PC-3 (cell line): ENCODE measurements at regions not wholly inside any gene's neighbourhood (a gene's known extent, or its start where the extent isn't known, plus 50 kb on each side); places are given as distances from the start of the nearest gene placed in this dataset.
"Not testable (repeated sequence)": the region's sequence is repeated elsewhere in the genome, so short reads cannot be mapped to it uniquely, and the experiment has no call there.

Source experiments
- ATAC-seq: fragments of 200-7000 bp; cut with Tn5 transposase; 2 replicates; pipeline ENCODE4 v1.9.1; 2020; ENCODE audit warnings: mild to moderate bottlenecking, moderate library complexity
- BruUV-seq: library from RNA; stranded (reverse); fragments of 400-500 nt; replicated peaks from 2 replicates; lab custom pipeline; 2021; lab: Mats Ljungman, UMichigan
- CTCF ChIA-PET: fragments of 300-600 bp; sonication (Branson Sonifier 250); formaldehyde crosslinking; loops from one replicate; lab custom pipeline; 2022; ENCODE audit warnings: antibody characterized with exemption; lab: Charles Lee
- POLR2A ChIA-PET: fragments of 300-600 bp; sonication (Branson Sonifier 250); formaldehyde crosslinking; loops from one replicate; lab custom pipeline; 2022; ENCODE audit warnings: antibody characterized with exemption; ENCODE audit not compliant: unreplicated experiment; lab: Charles Lee
- DNase-seq: peaks from one replicate; pipeline ENCODE4 v3.0.0-alpha.2; 2015
- H2AFZ ChIP-seq: fragments of 300-600 bp; sonication (generic); 2 replicates; pipeline ENCODE4 v1.6.0; 2016; ENCODE audit warnings: antibody characterized with exemption, low read length
- H3F3A ChIP-seq: fragments of 300-600 bp; sonication (generic); one replicate; pipeline ENCODE4 v1.6.0; 2017; ENCODE audit warnings: antibody characterized with exemption, low read length, control low read depth, mild to moderate bottlenecking; ENCODE audit not compliant: unreplicated experiment
- H3K27ac ChIP-seq: fragments of 300-600 bp; sonication (generic); 2 replicates; pipeline ENCODE4 v1.5.1; 2016; ENCODE audit warnings: mild to moderate bottlenecking, low read length
- H3K27me3 ChIP-seq: fragments of 300-600 bp; sonication (generic); 2 replicates; pipeline ENCODE4 v1.6.1; 2016; ENCODE audit warnings: low read length, mixed read lengths
- H3K36me3 ChIP-seq: fragments of 300-600 bp; sonication (generic); 2 replicates; pipeline ENCODE4 v1.6.1; 2016; ENCODE audit warnings: low read depth, mixed run types, low read length, mixed read lengths
- H3K4me1 ChIP-seq: fragments of 300-600 bp; sonication (generic); 2 replicates; pipeline ENCODE4 v1.5.1; 2016; ENCODE audit warnings: low read length; ENCODE audit not compliant: insufficient read depth
- H3K4me2 ChIP-seq: fragments of 300-600 bp; sonication (generic); 2 replicates; pipeline ENCODE4 v1.6.0; 2016; ENCODE audit warnings: low read length
- H3K4me3 ChIP-seq: fragments of 300-600 bp; sonication (generic); 2 replicates; pipeline ENCODE4 v1.5.1; 2016; ENCODE audit warnings: mild to moderate bottlenecking, low read length, mixed read lengths
- H3K79me2 ChIP-seq: fragments of 300-600 bp; sonication (generic); 2 replicates; pipeline ENCODE4 v1.6.1; 2017; ENCODE audit warnings: low read length, mixed read lengths
- H3K9ac ChIP-seq: fragments of 300-600 bp; sonication (generic); 2 replicates; pipeline ENCODE4 v1.6.0; 2016; ENCODE audit warnings: mild to moderate bottlenecking, low read length
- H3K9me2 ChIP-seq: fragments of 300-600 bp; sonication (generic); replicated peaks from 2 replicates; pipeline ENCODE4 v1.6.1; 2016; ENCODE audit warnings: mixed run types, low read length, mixed read lengths
- H3K9me3 ChIP-seq: fragments of 300-600 bp; sonication (generic); 2 replicates; pipeline ENCODE4 v1.6.1; 2016; ENCODE audit warnings: low read length, mixed read lengths
- H4K20me1 ChIP-seq: fragments of 300-600 bp; sonication (generic); 2 replicates; pipeline ENCODE4 v1.6.1; 2016; ENCODE audit warnings: low read length, mixed read lengths
- EZH2 ChIP-seq: fragments of 300-600 bp; sonication (generic); IDR thresholded peaks from one replicate; pipeline ENCODE4 v1.6.1; 2017; ENCODE audit warnings: antibody characterized with exemption, mild to moderate bottlenecking, low read length; ENCODE audit not compliant: unreplicated experiment
- EZH2phosphoT487 ChIP-seq: fragments of 300-600 bp; sonication (generic); IDR thresholded peaks from 2 replicates; pipeline ENCODE4 v1.6.1; 2018; ENCODE audit warnings: mild to moderate bottlenecking, antibody characterized with exemption, low read length, borderline replicate concordance
- intact Hi-C: fragments of 100-400 bp; cut with micrococcal nuclease; formaldehyde crosslinking; loops from 2 replicates; pipeline ENCODE4 v1.9.0; 2023
- TF ChIP-seq, protein P1 (sequence below): fragments of 300-600 bp; sonication (generic); conservative IDR thresholded peaks from 2 replicates; pipeline ENCODE4 v1.5.1; 2017; ENCODE audit warnings: antibody characterized with exemption, low read depth, mild to moderate bottlenecking, low read length

DNA sequence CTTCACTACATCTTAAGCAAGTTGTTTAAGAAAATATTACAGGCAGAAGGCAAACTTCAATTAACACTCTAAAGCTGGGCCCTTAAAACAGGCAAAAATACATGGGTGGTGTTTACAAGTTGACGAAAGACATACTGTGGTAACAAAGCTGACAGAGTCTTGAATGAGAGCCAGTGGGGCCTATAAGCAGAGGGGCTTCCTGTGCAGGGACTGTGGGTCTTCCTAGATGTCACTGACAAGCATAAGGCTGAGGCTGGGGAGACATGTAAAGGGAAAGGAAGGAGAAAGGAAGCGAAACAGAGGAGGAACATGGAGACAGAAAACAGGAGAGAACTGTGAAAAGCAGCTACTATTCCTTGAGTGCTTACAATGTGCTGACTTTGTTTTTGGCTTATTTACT is 308.0 kb upstream of the RPS23 start:
- Histone ChIP-seq H3K9me3 (peaks cover 7% of the 10 kb centered on the region; the same call in 1 of the 2 replicates), H3K4me1 (no peaks in the 10 kb centered on the region), H3K36me3 (no peaks in the 10 kb centered on the region), H3K4me3 (no peak overlapping the region), H4K20me1 (no peaks in the 10 kb centered on the region), H2AFZ (no peak overlapping the region), H3K9me2 (no peaks in the 10 kb centered on the region), H3F3A (no peaks in the 10 kb centered on the region), H3K79me2 (no peaks in the 10 kb centered on the region), H3K27me3 (no peaks in the 10 kb centered on the region), H3K4me2 (no peak overlapping the region), H3K9ac (no peak overlapping the region), H3K27ac (no peak overlapping the region)
- BruUV-seq = no TSS peak
- no peak for ATAC-seq
- TF ChIP-seq EZH2 (no peak), EZH2phosphoT487 (no peak)
- TF ChIP-seq, protein P1, sequence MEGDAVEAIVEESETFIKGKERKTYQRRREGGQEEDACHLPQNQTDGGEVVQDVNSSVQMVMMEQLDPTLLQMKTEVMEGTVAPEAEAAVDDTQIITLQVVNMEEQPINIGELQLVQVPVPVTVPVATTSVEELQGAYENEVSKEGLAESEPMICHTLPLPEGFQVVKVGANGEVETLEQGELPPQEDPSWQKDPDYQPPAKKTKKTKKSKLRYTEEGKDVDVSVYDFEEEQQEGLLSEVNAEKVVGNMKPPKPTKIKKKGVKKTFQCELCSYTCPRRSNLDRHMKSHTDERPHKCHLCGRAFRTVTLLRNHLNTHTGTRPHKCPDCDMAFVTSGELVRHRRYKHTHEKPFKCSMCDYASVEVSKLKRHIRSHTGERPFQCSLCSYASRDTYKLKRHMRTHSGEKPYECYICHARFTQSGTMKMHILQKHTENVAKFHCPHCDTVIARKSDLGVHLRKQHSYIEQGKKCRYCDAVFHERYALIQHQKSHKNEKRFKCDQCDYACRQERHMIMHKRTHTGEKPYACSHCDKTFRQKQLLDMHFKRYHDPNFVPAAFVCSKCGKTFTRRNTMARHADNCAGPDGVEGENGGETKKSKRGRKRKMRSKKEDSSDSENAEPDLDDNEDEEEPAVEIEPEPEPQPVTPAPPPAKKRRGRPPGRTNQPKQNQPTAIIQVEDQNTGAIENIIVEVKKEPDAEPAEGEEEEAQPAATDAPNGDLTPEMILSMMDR = no peak
- POLR2A ChIA-PET = no interaction called here
- intact Hi-C loops = no loop called here
- CTCF ChIA-PET = no interaction called here
- DNase-seq = no peak

DNA sequence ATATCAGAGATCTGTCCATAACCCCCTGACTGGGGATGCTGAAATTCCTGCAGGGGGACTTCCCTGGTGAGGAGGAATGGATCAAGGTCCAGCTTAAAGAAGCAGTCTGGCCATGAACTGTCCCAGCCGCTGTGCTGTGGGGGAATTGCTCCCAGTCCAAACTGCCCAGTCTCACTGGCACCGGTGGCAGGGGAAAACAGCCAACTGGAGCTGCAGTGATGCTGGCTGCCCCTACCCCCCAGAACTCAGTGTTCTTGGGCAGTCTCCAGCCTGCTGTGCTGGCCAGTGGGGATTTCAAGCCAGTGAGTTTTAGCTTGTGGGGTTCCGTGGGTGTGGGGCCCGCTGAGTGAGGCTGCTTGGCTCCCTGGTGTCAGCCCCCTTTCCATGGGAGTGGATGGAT is 306.5 kb upstream of the RPS23 start:
- Histone ChIP-seq H3K27ac (no peak overlapping the region), H3K79me2 (no peaks in the 10 kb centered on the region), H3K9me2 (no peaks in the 10 kb centered on the region), H4K20me1 (no peaks in the 10 kb centered on the region), H3K4me2 (no peak overlapping the region), H3K9ac (no peak overlapping the region), H3K27me3 (no peaks in the 10 kb centered on the region), H2AFZ (no peak overlapping the region), H3F3A (no peaks in the 10 kb centered on the region), H3K4me3 (no peak overlapping the region), H3K9me3 (no peaks in the 10 kb centered on the region), H3K4me1 (no peaks in the 10 kb centered on the region), H3K36me3 (no peaks in the 10 kb centered on the region)
- DNase-seq = no peak
- ChIA-PET POLR2A (no interaction called here), CTCF (no interaction called here)
- no peak for TF ChIP-seq EZH2phosphoT487
- no peak for TF ChIP-seq EZH2
- TF ChIP-seq, protein P1 = no peak
- no TSS peak for BruUV-seq
- ATAC-seq = no peak
- intact Hi-C loops = no loop called here

DNA sequence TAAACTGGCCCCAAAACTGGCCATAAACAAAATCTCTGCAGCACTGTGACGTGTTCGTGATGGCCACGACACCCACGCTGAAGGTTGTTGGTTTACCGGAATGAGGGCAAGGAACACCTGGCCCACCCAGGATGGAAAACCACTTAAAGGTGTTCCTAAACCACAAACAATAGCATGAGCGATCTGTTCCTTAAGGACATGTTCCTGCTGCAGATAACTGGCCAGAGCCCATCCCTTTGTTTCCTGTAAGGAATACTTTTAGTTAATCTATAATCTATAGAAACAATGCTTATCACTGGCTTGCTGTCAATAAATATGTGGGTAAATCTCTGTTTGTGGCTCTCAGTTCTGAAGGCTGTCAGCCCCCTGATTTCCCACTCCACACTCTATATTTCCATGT is 305.2 kb upstream of the RPS23 start:
- BruUV-seq, H3K4me1 ChIP-seq, H3K27ac ChIP-seq, POLR2A ChIA-PET, H3K4me2 ChIP-seq, H4K20me1 ChIP-seq, H3K36me3 ChIP-seq, H3K9me2 ChIP-seq, intact Hi-C loops, H2AFZ ChIP-seq, H3K9ac ChIP-seq, ATAC-seq, H3K4me3 ChIP-seq, H3F3A ChIP-seq, CTCF ChIA-PET, H3K9me3 ChIP-seq, H3K27me3 ChIP-seq, DNase-seq, H3K79me2 ChIP-seq: not testable (repeated sequence)
